NCI-H1048 (cell line): ENCODE measurements at regions not wholly inside any gene's neighbourhood (a gene's known extent, or its start where the extent isn't known, plus 50 kb on each side); places are given as distances from the start of the nearest gene placed in this dataset.
"Not testable (repeated sequence)": the region's sequence is repeated elsewhere in the genome, so short reads cannot be mapped to it uniquely, and the experiment has no call there.

Source experiments
- DNase-seq: peaks from one replicate; lab custom pipeline; 2025; lab: John Stamatoyannopoulos, UW

GRCh38 chr4:134145369-134145768, 56.2 kb downstream of the PABPC4L start:
- no peak for DNase-seq

GRCh38 chr4:134144337-134144736, 57.3 kb downstream of the PABPC4L start:
- DNase-seq = no peak

GRCh38 chr4:134141728-134142127, 59.9 kb downstream of the PABPC4L start:
- DNase-seq = no peak

- no peak for DNase-seq
Observed at GRCh38 chr4:134139188-134139587, 62.4 kb downstream of the PABPC4L start.

GRCh38 chr4:134132086-134132783, 69.4 kb downstream of the PABPC4L start:
- no peak for DNase-seq

GRCh38 chr4:134126955-134127354, 74.6 kb downstream of the PABPC4L start:
- no peak for DNase-seq

GRCh38 chr4:134126000-134126560, 75.5 kb downstream of the PABPC4L start:
- no peak for DNase-seq

GRCh38 chr4:134122903-134123302, 78.7 kb downstream of the PABPC4L start:
- DNase-seq = no peak

- DNase-seq = no peak
Observed at GRCh38 chr4:134117392-134118183, 84.0 kb downstream of the PABPC4L start.

- no peak for DNase-seq
Observed at GRCh38 chr4:134089885-134090284, 111.7 kb downstream of the PABPC4L start.

GRCh38 chr4:134085496-134085895, 116.1 kb downstream of the PABPC4L start:
- no peak for DNase-seq

GRCh38 chr4:134079085-134079484, 122.5 kb downstream of the PABPC4L start:
- DNase-seq = not testable (repeated sequence)

GRCh38 chr4:134078230-134078914, 123.2 kb downstream of the PABPC4L start:
- no peak for DNase-seq

GRCh38 chr4:134073711-134074110, 127.9 kb downstream of the PABPC4L start:
- DNase-seq = no peak

- no peak for DNase-seq
Observed at GRCh38 chr4:134072137-134072536, 129.5 kb downstream of the PABPC4L start.

GRCh38 chr4:134070174-134070573, 131.4 kb downstream of the PABPC4L start:
- DNase-seq = no peak

GRCh38 chr4:134057356-134057755, 144.2 kb downstream of the PABPC4L start:
- no peak for DNase-seq

GRCh38 chr4:134046221-134046620, 155.4 kb downstream of the PABPC4L start:
- DNase-seq = not testable (repeated sequence)

- no peak for DNase-seq
Observed at GRCh38 chr4:134045411-134045810, 156.2 kb downstream of the PABPC4L start.

- no peak for DNase-seq
Observed at GRCh38 chr4:134043266-134043665, 158.3 kb downstream of the PABPC4L start.

- DNase-seq = no peak
Observed at GRCh38 chr4:134028421-134028820, 173.2 kb downstream of the PABPC4L start.

- peak; percentile 2 for DNase-seq
Observed at GRCh38 chr4:134027931-134028330, 173.7 kb downstream of the PABPC4L start.

- DNase-seq = no peak
Observed at GRCh38 chr4:134024251-134024650, 177.3 kb downstream of the PABPC4L start.
